ENCODE measurements at regions not wholly inside any gene's neighbourhood (a gene's known extent, or its start where the extent isn't known, plus 50 kb on each side); places are given as distances from the start of the nearest gene placed in this dataset.

DNA sequence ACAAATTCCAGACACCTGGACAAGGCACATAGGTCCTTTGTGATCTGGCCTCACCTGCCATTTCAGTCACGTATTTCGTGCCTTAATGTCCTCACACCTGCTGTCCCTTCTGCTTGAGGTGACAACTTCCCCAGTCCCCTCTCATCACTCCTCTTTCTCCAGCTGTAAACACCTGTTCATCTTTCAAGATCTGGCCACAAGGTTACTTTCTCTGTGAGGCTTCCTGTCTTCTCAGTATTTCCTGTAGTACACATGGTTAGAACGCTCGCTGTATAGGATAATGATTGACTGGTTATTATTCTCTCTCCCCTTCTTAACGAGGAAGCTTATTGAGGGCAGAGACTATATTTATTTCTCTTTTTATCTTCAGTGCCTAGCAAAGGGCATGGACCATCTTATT is 74.5 kb upstream of the PMFBP1 start:
- TF ChIP-seq, protein P1, sequence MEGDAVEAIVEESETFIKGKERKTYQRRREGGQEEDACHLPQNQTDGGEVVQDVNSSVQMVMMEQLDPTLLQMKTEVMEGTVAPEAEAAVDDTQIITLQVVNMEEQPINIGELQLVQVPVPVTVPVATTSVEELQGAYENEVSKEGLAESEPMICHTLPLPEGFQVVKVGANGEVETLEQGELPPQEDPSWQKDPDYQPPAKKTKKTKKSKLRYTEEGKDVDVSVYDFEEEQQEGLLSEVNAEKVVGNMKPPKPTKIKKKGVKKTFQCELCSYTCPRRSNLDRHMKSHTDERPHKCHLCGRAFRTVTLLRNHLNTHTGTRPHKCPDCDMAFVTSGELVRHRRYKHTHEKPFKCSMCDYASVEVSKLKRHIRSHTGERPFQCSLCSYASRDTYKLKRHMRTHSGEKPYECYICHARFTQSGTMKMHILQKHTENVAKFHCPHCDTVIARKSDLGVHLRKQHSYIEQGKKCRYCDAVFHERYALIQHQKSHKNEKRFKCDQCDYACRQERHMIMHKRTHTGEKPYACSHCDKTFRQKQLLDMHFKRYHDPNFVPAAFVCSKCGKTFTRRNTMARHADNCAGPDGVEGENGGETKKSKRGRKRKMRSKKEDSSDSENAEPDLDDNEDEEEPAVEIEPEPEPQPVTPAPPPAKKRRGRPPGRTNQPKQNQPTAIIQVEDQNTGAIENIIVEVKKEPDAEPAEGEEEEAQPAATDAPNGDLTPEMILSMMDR (IDR thresholded peaks at IDR 0.05; ENCODE audit: low read depth, low read length) = no peak
- H3K4me3 ChIP-seq (replicated peaks in 1 of 2; ENCODE audit: low read depth in 2 of 2, low read length in 2 of 2) = no peak overlapping the region
- DNase-seq (ENCODE audit: low read depth in 2 of 2) = no peak

GRCh38 chr16:72244853-72245252 is 72.9 kb upstream of the PMFBP1 start:
- H3K4me3 ChIP-seq (replicated peaks in 1 of 2; ENCODE audit: low read depth in 2 of 2, low read length in 2 of 2) = no peak overlapping the region
- peak in 1 of 2 donors; percentile 24 for DNase-seq (ENCODE audit: low read depth in 2 of 2)
- TF ChIP-seq, protein P1 (IDR thresholded peaks at IDR 0.05; ENCODE audit: low read depth, low read length) = peak; percentile 12

DNA sequence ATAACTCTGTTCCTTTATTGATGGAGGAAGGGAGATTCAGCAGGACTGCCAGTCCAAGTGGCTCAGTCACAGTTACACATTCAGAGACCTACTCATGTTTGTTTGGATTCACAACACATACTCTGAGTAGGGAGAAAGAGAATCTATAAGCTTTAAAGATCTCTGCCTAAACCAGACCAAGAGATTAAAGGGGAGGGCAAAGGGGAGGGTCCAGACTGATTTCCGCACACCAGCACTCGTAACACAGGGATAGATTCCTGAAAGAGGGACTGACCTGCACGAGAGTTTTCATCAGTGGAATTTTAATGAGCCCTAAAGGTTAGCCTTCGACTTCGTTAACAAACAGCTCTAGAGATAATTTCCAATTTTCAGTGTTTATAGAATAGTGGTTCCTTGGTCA is 71.7 kb upstream of the PMFBP1 start:
- DNase-seq (ENCODE audit: low read depth in 2 of 2) = no peak
- TF ChIP-seq, protein P1 (IDR thresholded peaks at IDR 0.05; ENCODE audit: low read depth, low read length) = no peak
- no peak overlapping the region for H3K4me3 ChIP-seq (replicated peaks in 1 of 2; ENCODE audit: low read depth in 2 of 2, low read length in 2 of 2)

DNA sequence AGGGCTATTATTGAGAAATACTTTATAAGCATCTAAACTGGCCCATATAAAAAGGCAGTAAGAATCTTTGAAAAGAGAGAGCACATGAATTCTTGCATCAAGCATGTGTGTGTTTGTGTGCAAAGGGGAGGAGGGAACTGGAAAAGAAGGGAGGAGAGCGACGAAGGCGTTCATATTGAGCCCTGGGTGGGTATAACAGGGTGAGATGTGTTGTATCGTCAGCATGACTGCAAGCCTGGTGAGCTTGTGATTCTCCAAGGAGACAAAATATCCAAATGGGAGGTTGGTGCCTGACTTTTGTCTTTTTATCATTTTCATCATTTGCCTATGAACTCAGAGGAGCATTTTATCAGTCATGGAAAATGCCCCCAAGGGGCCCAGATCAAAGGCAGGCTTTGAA is 70.8 kb upstream of the PMFBP1 start:
- TF ChIP-seq, protein P1 (IDR thresholded peaks at IDR 0.05; ENCODE audit: low read depth, low read length) = no peak
- no peak for DNase-seq (ENCODE audit: low read depth in 2 of 2)
- no peak overlapping the region for H3K4me3 ChIP-seq (replicated peaks in 1 of 2; ENCODE audit: low read depth in 2 of 2, low read length in 2 of 2)

- TF ChIP-seq, protein P1 (IDR thresholded peaks at IDR 0.05; ENCODE audit: low read depth, low read length) = peak; percentile 95
- no peak overlapping the region for H3K4me3 ChIP-seq (replicated peaks in 1 of 2; ENCODE audit: low read depth in 2 of 2, low read length in 2 of 2)
- DNase-seq (ENCODE audit: low read depth in 2 of 2) = peak; percentile 76 to 80
These were observed 70.0 kb upstream of the PMFBP1 start for GRCh38 chr16:72241930-72242329.

DNA sequence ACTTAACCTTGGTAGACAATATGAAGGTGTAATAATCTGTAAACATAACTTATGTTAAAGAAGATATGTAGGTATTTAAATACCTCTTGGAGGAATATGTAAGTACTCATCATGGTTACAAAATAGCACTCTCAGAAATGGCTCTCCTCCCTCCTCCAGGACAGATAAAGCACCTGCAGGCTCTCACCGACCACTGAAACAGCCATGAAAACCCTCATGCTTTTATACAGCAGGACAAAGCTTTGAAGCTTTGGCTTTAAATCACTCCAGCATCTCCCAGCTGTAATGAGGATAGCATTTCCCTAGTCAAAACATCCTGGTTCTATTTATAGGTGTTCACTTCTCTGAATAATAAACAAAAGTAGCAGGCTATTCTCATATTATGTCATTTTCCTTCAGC is 69.1 kb upstream of the PMFBP1 start:
- TF ChIP-seq, protein P1 (IDR thresholded peaks at IDR 0.05; ENCODE audit: low read depth, low read length) = no peak
- no peak overlapping the region for H3K4me3 ChIP-seq (replicated peaks in 1 of 2; ENCODE audit: low read depth in 2 of 2, low read length in 2 of 2)
- DNase-seq (ENCODE audit: low read depth in 2 of 2) = no peak

- no peak for DNase-seq (ENCODE audit: low read depth in 2 of 2)
- TF ChIP-seq, protein P1 (IDR thresholded peaks at IDR 0.05; ENCODE audit: low read depth, low read length) = no peak
- no peak overlapping the region for H3K4me3 ChIP-seq (replicated peaks in 1 of 2; ENCODE audit: low read depth in 2 of 2, low read length in 2 of 2)
These were observed 68.5 kb upstream of the PMFBP1 start for GRCh38 chr16:72240466-72240865.

Measured in cardiac fibroblast (primary cell).